Renal pelvis (tissue), 1 donor: ENCODE measurements at regions not wholly inside any gene's neighbourhood (a gene's known extent, or its start where the extent isn't known, plus 50 kb on each side); places are given as distances from the start of the nearest gene placed in this dataset.

Experiments
- DNase-seq: peaks from one replicate; pipeline ENCODE4 v3.0.0-alpha.2; 2013

DNA sequence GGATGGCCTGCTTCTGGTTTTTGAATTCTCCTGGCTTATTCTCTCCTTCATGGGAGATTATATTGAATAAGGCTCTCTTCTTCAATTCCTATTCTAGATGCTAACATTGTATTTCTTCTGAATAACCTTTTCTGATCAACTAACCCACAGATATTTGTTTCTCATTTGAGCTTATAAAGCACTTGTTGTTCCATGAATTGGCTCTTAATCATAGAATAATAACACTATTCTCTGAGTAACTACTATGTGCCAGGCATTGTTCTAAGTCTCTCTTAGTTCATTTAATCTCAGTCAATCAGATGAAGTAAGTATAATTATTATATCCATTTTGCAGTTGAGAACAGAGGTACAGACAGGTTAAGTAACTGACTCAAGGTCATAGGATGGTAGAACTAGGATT lies 136.3 kb upstream of the MLIP start:
- DNase-seq, result no peak

DNA sequence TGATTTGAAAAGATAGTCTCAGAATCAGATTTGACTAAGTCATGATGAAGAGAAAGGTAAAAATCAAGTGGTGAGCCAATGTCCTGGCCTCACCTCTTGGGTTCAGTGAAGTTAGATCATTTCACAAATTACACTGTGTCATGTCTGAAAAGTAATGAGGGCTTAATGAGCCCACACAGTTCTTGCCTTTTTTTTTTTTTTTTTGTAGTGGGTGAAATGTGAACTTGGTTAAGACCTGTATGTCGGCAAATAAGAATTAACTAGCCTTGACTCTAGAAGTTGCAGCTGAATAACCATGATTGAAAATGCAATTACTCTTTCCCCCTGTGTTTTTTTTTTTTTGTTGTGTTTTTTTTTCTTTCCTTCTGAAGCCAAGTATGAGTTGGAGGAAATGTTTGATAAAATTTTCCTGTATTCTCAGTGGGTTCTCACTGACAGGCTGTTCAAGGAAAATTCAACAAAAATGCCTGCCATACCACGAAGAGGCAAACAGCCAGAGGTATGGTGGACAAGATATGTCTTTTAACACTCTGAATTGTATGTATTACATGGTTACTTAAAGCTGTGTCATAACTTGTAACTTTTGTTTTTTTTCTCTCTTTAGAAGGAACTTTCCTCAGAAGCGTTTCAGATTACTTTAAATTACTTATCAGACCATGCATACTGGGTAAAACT lies 135.2 kb upstream of the MLIP start:
- DNase-seq, result peak; percentile 54

DNA sequence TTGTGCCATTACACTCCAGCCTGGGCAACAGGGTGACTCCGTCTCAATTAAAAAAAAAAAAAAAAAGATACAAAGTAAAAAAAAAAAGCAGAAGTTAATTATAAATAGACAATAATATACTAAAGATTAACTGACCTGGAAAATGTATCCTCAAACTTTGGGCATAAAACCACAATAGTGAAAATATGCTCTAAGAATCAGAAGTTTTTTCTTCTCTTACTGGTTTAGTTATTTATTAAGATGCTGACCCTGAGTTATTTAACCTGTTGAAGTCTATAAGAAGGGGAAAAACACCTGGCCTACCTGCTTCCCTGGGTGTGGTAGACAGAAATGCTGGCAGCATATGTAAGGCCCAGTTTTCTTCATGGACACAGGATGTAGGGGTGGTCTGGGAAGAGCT lies 133.7 kb upstream of the MLIP start:
- DNase-seq, result no peak

DNA sequence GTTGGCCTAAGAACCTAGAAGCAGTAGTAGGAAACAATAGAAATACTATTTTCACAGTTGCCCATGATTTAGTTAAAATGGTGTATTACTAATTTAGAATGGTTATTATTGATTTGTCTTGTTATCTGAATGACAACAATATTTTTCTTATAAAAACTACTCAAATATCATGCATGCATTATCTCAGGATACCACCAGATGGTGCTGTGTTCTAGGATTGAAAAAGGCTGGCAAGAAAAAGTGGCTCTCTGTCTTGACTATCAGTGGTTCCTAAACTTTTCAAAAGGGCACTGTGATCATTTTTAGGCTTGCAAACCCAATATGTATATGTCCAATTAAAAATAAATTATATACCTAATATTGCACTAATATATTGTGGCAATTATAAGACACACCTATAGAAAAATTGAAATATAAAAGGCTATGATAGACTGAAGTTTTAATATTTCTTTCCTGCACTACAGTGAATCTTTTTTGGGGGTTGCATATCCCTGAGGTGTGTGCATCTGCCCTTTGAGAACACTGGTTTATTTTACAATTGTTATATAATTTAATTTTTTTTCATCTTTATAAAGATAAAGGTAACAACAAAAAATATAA lies 131.7 kb upstream of the MLIP start:
- DNase-seq, result no peak

DNA sequence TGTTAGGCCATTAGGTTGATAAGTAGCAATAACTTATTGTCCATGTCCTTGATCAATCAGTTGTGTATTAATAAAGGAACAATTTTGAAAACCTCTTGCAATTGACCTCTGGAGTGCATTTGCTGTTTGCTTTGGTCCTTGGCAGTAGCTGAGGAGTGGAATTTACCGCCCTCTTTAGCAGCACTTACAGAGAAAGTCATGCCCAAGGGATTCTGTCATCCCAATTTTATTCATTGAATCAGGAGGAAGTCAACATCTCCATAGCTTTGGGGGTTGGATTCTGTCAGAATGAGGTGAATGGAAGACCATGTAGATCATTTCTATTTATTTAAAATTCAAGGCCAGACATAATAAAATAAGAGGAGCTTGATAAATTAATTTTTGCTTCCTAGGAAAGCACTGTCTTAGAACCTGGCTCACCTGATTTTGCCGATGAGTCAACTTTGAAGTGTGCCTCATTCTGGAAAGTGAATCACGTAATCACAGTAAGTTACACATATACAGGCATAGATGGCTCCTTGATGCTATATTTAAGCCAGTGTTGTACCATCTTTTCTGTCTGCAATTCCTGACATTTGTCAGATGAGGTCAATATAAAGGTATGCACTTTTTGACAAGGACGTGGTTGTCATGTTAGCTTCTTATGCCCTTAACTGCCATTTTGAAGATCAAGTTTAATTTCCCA lies 128.7 kb upstream of the MLIP start:
- no peak for DNase-seq

DNA sequence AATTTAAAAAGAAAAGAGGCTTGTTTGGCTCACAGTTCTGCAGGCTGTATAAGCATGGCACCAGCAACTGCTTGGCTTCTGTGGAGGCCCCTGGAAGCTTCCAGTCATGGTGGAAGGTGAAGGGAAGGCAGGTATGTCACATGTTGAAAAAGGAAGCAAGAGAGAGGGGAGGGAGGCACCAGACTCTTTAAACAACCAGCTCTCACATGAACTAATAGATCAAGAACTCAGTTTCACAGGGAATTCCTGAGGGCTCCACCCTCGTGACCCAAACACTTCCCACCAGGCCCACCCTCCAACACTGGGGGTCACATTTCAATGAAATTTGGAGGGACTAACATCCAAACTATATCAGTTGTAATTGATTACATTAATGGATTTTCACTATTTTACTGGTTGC lies 127.9 kb upstream of the MLIP start:
- DNase-seq, result no peak

DNA sequence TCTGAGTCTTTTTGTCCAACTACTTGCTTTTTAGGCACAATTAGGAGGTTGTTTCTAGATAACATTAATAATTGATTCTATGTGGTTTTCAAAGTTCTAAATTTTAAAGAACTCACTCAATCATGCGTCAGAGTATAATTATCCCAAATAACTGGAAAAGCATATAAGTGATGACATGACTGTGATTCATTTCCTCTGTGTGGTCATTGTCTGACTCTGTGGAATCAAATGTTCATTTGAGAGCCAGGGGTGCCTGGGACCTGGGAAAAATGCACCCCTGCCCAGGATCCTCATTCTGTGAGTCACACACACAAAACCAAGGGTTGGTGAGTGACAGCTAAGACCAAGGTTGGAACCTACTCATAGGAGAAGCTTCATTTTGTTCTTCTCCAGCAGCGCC lies 127.1 kb upstream of the MLIP start:
- DNase-seq, result no peak

DNA sequence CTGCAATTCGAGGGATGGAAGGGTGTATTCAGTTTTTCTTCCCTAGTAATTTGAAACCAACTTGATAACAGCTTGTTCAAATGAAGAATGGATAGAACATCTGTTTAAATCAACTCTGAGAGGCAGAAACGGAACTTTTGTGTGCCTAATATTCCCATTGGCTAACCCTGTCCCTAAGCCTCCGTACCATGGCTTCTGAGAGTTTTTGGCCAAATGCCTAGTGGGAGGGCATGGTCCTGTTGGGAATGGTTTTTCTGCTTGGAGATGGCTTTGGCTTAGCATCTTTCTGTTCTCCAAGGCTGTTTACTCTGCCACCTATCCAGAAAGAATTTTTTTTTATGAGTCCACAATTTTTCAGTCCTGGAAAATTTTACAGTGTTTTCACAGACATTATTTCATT lies 126.7 kb upstream of the MLIP start:
- no peak for DNase-seq

DNA sequence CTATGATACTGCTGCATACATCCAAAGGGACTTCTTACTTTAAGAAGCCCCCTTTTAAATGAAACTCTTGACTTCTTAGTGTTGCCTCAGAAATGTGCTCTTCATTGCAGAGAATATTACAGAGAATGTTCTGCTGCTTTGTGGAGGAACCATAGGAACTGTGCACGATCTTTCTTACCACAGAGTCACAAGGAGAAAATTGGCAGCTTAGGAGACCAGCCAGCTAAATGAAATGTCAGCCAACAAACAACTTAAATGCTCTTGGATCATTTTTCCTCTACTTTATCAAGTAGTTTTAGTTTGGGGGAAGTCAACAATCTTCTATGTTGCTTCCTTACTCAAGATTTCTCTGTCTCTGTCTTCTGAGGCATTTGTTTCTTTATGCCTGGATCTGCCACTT lies 125.9 kb upstream of the MLIP start:
- DNase-seq, result no peak

DNA sequence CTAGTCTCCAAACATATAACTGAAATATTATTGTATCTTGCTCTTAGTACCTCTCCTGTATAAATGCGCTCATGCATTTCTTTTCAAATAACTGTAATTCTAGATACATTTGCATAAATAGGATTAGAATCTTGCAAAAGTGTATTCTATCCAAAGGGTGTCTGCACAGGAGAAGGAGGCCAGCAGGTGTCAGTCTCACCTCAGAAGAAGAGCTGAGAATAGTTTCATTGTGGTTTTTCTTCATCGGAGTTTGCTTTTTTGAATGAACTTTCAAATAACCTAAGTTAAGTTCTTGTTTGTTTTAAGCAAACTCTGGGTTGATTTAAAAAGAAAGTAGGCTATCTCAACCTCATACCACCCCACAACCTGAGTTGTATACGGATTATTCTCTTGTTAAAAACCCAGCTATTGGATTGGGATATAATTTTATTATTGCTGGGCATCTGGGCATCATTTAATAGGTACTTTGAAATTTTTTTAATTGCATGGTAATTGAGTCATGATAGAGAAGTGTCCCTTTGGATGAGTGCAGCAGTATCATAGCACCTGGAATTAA lies 125.0 kb upstream of the MLIP start:
- no peak for DNase-seq

DNA sequence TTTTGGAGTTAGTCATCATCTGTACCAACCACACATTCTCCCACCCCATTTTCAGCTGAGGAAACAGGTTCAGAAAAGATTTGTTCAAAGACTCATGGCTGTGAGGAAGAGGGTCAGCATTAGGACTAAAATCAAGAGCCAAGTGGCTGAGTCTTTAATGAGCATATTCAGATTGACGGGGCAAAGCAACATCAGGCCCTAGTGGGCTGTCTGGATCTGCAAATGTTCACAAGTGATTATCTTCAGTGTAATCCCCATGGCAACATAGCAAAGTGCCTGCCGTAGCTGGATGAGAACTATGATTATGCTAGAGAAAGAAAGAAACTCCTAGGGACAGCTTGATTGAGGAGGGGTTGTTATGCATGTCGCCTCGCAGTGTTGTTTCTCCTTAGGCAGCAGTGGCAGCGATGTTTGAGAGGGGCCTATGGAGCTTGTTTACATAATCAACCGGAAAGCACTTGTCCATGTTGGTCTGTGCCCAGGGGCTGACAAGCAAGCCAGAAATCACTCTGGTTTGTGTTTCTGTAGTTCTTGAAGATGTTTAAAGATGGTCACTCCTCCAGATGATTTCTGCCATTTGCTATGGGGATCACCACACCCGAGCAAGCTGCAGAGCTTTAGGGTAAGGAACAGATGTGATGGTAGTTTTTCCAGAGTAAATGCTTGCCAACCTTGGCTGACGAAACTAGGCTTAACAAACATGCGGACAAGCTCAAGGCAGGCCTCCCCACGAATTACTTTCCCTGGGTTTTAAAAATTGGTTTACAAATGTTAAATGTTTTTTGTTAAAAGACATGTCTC lies 124.3 kb upstream of the MLIP start:
- DNase-seq, result no peak

DNA sequence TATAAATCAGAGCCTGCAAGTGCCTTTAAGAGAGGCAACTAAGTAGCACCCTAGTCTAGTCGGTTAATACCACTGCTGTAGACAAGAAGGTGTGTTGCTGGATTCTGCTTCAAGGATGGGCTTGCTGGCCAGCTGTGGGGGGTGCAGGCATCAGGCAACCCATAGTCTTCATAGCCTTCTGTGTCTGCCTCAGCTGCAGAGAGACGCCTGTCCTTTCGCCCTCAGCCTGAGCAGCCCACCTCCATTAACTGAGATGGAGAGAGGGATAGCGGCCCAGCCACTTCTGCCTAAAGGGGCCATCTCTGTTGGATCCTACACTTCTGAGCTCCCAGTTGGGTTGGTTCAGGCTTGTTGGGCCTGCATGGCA lies 123.7 kb upstream of the MLIP start:
- no peak for DNase-seq

DNA sequence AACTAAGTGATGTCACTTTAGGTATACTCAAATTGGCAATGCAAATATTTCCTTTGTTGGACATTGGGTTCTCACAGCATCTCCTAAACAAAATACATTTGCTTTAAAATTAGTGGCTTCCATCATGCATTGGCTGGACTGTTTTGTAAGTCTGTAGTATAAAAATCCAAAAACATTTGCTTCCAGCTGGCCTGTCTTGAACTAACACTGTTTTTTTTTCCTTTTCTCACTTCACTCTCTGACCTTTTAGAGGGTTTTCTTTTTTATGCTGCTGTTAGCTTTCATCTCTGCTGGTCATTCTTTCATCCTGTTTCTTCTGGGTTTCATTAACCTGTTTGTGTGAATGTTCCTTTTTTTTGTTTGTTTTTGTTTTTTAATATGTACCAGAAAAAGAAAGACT lies 121.7 kb upstream of the MLIP start:
- no peak for DNase-seq

DNA sequence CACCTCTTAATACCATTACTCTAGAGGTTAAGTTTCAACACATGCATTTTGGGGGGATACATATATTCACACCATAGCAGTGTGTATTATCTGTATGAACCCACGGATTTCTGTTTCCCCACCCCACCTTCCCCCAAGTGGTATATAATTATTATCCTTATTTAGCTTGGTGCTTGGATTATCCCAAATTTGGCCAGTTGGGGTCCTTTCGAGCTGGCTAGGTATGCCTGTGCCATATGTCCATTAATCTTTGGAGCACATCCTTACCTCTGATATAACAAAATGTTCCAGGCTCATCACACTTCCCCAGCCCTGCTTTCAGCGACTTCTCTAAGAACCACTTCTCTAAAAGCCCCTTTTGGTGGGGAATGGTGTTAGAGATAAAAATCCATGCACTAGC lies 118.7 kb upstream of the MLIP start:
- DNase-seq, result no peak

DNA sequence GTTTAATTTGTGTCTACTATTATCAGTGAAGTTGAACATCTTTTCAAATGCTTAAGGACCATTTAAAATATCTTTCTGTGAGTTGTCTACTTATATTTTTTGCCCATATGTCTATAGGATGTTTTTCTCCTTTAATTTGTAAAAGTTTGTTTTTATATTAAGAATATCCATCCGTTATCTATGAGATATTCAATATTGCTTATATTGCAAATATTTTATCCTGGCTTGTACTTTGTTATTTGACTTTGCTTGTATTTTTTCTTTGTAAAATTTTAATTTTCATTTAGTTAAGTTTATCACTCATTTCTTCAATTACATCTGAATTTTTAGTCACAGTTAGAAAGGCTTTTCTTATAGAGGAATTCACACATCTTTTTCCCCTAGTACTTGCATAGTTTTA lies 117.0 kb upstream of the MLIP start:
- DNase-seq, result no peak

DNA sequence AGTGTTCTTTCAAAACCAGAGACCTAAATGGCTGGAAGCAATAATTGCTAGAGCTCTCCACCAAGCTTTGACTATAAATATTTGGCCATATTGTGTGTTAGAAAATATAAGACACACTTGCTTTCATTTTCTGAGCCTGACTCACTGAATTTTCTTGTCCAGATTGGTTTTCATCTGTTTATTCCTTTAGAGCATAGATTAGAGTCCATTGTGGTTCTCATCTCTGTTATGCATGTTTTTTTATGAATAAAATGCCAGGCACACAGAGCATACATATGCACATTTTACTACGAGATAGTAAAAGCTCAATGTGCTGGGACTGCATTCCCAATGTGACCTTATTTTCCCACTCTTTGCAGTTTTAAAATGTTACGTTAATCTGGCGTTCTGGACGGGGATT lies 115.3 kb upstream of the MLIP start:
- no peak for DNase-seq

DNA sequence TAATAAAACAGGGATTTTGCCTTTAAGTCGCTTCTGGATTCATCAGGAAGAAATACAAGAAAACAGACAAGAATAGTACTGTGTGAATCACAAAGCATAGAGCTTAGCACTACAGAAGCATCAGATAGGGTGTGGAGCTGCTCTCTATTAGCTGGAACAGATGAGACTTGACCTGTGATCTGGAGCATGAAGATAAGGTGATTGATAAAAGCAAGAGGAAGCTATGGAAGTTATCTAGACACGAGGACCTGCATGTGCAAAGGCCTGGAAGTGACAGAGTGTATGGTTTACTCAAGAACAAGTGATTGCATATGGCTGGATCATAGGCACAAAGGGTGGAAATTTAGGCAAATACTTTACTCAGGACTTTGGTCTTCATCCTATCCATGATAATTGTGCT lies 112.9 kb upstream of the MLIP start:
- DNase-seq, result no peak

DNA sequence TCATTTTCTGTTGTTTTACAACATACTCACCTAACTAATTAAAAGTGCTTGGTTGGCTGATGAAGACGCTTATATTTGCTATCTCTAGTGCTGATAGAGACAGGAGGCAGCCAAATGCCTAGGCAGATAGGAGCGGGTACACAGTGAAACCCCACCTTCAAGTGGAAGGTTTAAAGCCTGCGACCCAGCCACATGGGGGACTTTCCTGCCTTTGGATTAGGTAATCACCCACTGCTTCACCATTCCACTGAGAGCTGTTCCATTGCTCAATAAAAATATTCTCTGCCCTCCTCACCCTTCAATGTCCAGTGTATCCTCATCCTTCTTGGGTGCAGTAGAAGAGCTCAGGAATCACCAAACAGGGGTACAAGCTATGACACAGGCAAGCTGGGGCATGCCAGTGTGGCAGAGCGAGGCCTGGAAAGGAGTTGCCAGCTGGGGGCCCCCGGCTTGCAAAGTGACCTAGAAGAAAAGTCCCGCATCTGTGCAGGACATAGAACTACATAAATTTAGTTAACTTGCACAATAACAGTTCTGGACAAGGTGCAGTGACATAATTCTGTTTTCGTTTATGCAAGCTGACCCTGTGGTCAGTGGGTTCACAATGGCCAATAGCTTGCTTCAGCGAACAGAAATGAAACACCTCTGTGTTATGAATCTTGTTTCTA lies 112.0 kb upstream of the MLIP start:
- DNase-seq, result no peak

DNA sequence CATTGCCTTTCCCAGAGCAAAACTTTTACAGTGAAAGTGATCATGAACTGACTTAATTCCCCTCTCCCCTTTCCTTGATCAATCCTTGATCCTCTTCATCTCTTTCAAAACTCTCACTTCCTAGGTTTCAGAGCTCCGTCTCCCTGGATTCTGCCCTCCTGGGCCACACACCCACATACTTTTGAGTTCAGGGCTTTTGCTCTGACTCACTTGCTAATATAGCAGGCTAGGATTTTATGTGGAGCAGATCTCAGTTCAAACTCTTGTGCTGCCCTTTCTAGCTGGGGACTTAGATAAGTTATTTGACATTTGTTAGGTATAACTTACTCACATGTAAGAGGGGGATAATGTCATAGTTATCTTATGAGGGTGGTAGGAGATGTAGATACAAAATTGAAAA lies 109.1 kb upstream of the MLIP start:
- no peak for DNase-seq

DNA sequence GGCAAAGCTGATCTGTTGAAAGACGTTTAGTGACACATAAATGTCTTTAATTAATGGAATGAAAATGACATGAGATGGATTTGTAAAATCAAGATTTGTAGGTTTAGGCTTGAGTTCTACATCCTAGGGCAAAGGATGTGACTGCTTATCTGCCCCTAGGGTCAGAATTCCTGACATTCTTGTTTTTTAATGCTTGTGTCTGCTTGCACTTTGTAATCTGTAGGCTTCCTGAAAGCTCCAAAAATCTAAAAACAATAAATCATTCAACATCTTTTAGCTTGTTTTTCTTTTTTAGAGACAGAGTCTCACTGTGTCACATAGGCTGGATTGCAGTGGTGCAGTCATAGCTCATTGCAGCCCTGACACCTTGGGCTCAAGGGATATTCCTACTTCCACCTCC lies 107.9 kb upstream of the MLIP start:
- no peak for DNase-seq

DNA sequence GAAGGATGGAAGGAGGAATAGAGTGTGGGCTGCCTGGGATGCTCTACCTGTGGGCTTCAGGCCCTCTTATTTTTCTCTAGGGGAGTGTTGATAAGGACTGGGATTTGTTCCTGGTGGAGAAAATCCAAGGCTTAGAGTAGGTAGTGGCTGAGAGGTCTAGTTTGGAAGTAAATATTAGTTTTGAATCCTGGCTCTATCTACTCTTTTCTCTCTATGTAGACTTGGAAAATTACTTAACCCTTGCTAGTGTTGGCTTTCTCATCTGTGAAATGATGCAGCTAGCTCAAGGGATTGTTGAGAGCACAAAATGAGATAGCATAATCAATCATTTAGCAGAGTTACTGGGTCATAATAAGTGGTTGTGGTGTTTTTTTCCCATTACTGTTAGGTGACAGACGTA lies 102.7 kb upstream of the MLIP start:
- DNase-seq, result no peak

DNA sequence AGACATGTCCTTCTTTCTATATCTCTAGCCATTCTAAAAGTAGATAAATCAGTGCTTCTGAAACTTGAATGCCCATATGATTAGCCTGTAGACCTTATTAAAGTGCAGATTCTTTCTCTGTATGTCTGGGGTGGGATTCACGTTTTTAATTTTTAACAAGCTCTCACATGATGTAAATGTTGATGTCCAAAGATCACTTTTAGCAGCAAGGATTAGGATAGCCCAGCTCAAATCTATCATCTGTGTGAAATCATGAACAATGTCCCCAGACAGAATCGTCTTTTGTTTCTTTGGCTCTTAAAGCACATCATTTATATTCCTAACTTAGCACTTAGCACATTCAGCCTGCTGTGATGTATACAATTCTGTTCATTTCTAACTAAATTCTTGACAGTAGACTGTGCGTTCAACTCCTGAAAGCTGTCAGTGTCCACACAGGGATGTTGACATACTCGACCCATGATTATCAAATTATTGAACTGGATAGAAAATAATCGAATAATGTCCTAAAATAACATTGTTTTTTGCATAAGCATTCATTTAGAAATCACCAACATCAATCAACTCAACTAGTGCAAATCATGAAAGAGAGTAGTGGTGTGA lies 102.1 kb upstream of the MLIP start:
- no peak for DNase-seq
